ENCODE measurements at regions not wholly inside any gene's neighbourhood (a gene's known extent, or its start where the extent isn't known, plus 50 kb on each side); places are given as distances from the start of the nearest gene placed in this dataset.

- TF ChIP-seq ZNF462 (CRISPR knock-in tag; IDR thresholded peaks at IDR 0.05) (no peak), CREB1 (CRISPR knock-in tag; IDR thresholded peaks at IDR 0.05; ENCODE audit: low read depth) (no peak), CTCF (conservative IDR thresholded peaks at IDR 0.05; ENCODE audit: low read depth in 2 of 2) (no peak), STAT1 (IDR thresholded peaks at IDR 0.05; ENCODE audit: unreplicated experiment) (no peak), ZNF114 (CRISPR knock-in tag; IDR thresholded peaks at IDR 0.05) (no peak), JUNB (IDR thresholded peaks at IDR 0.05; ENCODE audit: unreplicated experiment) (no peak)
Observed at GRCh38 chr21:29429218-29429617, 130.5 kb downstream of the BACH1 start (continued).

GRCh38 chr21:29430030-29430429 is 131.3 kb downstream of the BACH1 start:
- Mint-ChIP-seq H3K4me3 (no peak overlapping the region), H3K27ac (no peak overlapping the region), H3K4me1 (peaks cover 9% of the 10 kb centered on the region; the same call in 2 of the 3 replicates), H3K36me3 (ENCODE audit: low read depth) (no peaks in the 10 kb centered on the region), H3K27me3 (ENCODE audit: insufficient read depth, low read depth, poor library complexity) (peaks cover 2% of the 10 kb centered on the region), H3K9me3 (no peaks in the 10 kb centered on the region)
- H3K4me3 ChIP-seq: no peak overlapping the region
- H2AFZ ChIP-seq: no peak overlapping the region
- no peak for ATAC-seq
- H3K4me1 ChIP-seq (ENCODE audit: insufficient read depth): peaks cover 10% of the 10 kb centered on the region
- H3K4me2 ChIP-seq: no peak overlapping the region
- H3K79me2 ChIP-seq (replicated peaks; ENCODE audit: insufficient read depth): no peaks in the 10 kb centered on the region
- no peaks in the 10 kb centered on the region for H3F3A ChIP-seq (replicated peaks; ENCODE audit: low read depth)
- no peaks in the 10 kb centered on the region for H3K36me3 ChIP-seq (ENCODE audit: insufficient read depth)
- H3K9me2 ChIP-seq (ENCODE audit: insufficient read depth): 0 out of 2 replicates have a peak, but pooled peaks cover 5% of the 10 kb centered on the region
- no peak for DNase-seq (ENCODE audit: low spot score)
- H3K27me3 ChIP-seq (ENCODE audit: insufficient read depth): no peaks in the 10 kb centered on the region
- no peaks in the 10 kb centered on the region for H4K20me1 ChIP-seq (replicated peaks; ENCODE audit: insufficient read depth)
- H3K27ac ChIP-seq (ENCODE audit: low read depth): no peak overlapping the region
- TF ChIP-seq ZNF462 (CRISPR knock-in tag; IDR thresholded peaks at IDR 0.05): no peak
- no peak for TF ChIP-seq ZNF114 (CRISPR knock-in tag; IDR thresholded peaks at IDR 0.05)
